Activated T-helper 2 cell treated with anti-CD3 and anti-CD28 coated beads, Interferon-gamma antibody, Interleukin-2, Interleukin-4, amounts not matched to agents 10 μg/mL and 5 μg/mL and 100 μg/mL, durations not matched to agents 14 hours and 24 hours and 36 hours (primary cell): ENCODE measurements at regions not wholly inside any gene's neighbourhood (a gene's known extent, or its start where the extent isn't known, plus 50 kb on each side); places are given as distances from the start of the nearest gene placed in this dataset.

Experiments used
- DNase-seq: peaks from one replicate; pipeline ENCODE4 v3.0.0; 2021; ENCODE audit warnings: low spot score
- H3K27ac Mint-ChIP-seq: one replicate; pipeline ENCODE4 v1.8.0; 2021; ENCODE audit warnings: mixed read lengths
- H3K27me3 Mint-ChIP-seq: one replicate; pipeline ENCODE4 v1.8.0; 2021; ENCODE audit warnings: low read depth, mixed read lengths
- H3K36me3 Mint-ChIP-seq: one replicate; pipeline ENCODE4 v1.8.0; 2021; ENCODE audit warnings: low read depth, mixed read lengths
- H3K4me1 Mint-ChIP-seq: one replicate; pipeline ENCODE4 v1.8.0; 2021; ENCODE audit warnings: low read depth, mixed read lengths
- H3K4me3 Mint-ChIP-seq: one replicate; pipeline ENCODE4 v1.8.0; 2021; ENCODE audit warnings: low read depth, mild to moderate bottlenecking, moderate library complexity, mixed read lengths
- H3K9me3 Mint-ChIP-seq: one replicate; pipeline ENCODE4 v1.8.0; 2021; ENCODE audit warnings: mixed read lengths
- intact Hi-C: fragments of 100-400 bp; cut with micrococcal nuclease; formaldehyde crosslinking; loops from one replicate; pipeline ENCODE4 v1.15.1; 2023

DNA sequence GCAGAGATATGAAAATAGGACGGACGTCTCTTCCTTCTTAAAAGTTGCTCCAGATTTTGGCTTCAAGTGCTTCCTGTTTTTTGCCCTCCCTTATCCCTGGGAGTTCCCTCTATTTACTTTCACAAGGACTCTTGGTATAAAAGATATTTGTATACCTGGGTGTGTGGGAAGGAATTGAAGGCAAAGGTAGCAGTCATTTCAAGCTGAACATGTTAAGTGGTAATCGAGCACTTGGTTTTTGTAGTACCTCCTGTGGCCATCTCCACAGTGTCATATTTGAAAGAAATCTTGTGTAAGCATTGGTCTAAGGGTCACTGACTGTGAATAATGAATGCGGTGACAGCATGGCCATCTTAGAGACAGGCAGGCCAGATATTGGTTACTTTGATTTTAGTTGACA lies 593.6 kb downstream of the MTRR start:
- no peak for DNase-seq
- peaks cover 4% of the 10 kb centered on the region for H3K4me1 Mint-ChIP-seq
- no peaks in the 10 kb centered on the region for H3K36me3 Mint-ChIP-seq
- no peak overlapping the region for H3K4me3 Mint-ChIP-seq
- H3K9me3 Mint-ChIP-seq, result peaks cover 9% of the 10 kb centered on the region
- no peak overlapping the region for H3K27ac Mint-ChIP-seq
- intact Hi-C loops, result no loop called here
- H3K27me3 Mint-ChIP-seq, result no peaks in the 10 kb centered on the region

DNA sequence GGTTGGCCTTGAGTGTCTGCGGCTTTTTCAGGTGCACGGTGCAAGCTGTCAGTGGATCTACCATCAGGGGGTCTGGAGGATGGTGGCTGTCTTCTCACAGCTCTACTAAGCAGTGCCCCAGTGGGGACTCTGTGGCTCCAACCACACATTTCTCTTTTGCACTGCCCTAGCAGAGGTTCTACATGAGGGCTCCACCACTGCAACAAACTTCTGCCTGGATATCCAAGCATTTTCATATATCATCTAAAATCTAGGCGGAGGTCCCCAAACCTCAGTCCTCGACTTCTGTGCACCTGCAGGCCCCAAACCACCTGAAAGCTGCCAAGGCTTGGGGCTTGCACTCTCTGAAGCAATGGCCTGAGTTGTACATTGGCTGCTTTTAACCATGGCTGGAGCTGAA lies 601.5 kb downstream of the MTRR start:
- Mint-ChIP-seq H3K36me3 (no peaks in the 10 kb centered on the region), H3K4me1 (no peaks in the 10 kb centered on the region), H3K27ac (no peak overlapping the region), H3K27me3 (no peaks in the 10 kb centered on the region), H3K9me3 (peaks cover 35% of the 10 kb centered on the region), H3K4me3 (no peak overlapping the region)
- no peak for DNase-seq
- intact Hi-C loops, result no loop called here

DNA sequence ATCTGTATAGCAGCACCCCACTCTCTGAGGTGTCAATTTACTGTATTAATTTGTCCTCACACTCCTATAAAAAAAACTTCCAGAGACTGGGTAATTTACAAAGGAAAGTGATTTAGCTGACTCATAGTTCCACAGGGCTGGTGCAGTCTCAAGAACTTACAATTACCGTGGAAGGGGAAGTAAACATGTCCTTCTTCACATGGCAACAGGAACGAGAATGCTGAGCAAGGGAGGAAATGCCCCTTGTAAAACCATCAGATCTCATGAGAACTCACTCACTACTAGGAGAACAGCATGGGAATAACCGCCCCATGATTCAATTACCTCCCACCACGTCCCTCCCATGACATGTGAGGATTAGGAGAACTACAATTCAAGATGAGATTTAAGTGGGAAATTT lies 602.6 kb downstream of the MTRR start:
- peaks cover 44% of the 10 kb centered on the region for H3K9me3 Mint-ChIP-seq
- no peak overlapping the region for H3K4me3 Mint-ChIP-seq
- H3K27ac Mint-ChIP-seq, result no peak overlapping the region
- no peaks in the 10 kb centered on the region for H3K36me3 Mint-ChIP-seq
- H3K4me1 Mint-ChIP-seq, result no peaks in the 10 kb centered on the region
- no peak for DNase-seq
- H3K27me3 Mint-ChIP-seq, result no peaks in the 10 kb centered on the region
- intact Hi-C loops, result no loop called here

DNA sequence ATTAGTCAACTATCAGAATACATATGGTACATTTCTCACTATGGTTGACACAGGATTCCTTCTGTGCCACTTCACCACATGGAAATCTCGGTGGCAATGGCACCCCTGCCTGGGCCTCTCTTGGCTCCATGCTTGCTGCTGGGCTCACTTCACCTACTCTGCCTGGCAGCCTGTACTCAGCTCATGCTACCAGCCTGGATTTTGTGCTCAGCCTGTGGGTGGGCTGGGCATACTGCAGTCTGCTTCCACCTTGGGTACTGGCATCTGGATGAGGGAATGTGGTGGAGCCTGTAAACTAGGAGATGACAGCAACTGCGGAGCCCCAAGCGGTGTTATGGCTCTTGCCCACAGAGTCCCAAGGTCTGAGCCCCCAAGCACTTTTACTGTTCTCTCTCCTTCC lies 604.1 kb downstream of the MTRR start:
- Mint-ChIP-seq H3K27me3 (no peaks in the 10 kb centered on the region), H3K27ac (no peak overlapping the region), H3K4me3 (no peak overlapping the region), H3K9me3 (peaks cover 47% of the 10 kb centered on the region), H3K4me1 (no peaks in the 10 kb centered on the region), H3K36me3 (no peaks in the 10 kb centered on the region)
- intact Hi-C loops, result no loop called here
- DNase-seq, result no peak

DNA sequence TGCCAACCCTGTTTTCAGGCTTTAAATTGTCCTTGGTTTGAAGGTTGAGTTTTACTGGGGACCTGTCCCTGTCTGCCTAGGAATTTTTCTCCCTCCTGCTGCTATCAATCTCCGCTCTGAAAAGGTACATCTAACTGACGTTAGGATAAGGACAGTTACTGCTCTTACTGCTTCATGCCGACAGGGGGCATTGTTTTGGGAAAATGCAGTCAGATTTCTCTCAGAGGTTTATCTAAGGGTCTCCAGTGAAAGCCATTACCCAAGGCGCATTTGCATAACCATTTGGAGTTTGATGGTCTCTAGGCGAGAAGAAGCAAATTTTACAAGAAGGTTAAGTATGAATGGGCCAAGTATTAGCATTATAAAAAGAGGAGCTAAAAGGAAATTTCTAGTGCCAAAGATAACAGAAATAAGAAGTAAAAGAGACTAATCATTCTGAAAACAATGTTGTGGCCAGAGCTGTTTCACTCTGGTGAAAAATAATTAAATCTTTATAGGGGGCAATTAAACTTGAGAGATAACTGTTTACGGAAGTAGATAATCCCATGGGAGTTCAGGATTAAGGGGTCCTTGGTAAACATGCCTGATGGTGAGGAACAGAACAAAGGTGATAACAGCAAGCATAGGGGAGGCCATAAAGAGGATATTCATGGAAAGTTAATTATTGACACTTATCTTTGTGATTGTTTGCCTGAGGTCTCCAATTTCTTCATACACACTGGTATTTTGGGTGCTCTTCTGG lies 605.0 kb downstream of the MTRR start:
- Mint-ChIP-seq H3K9me3 (peaks cover 43% of the 10 kb centered on the region), H3K4me1 (no peaks in the 10 kb centered on the region), H3K27ac (no peak overlapping the region), H3K36me3 (no peaks in the 10 kb centered on the region), H3K4me3 (no peak overlapping the region), H3K27me3 (no peaks in the 10 kb centered on the region)
- no peak for DNase-seq
- intact Hi-C loops, result no loop called here

DNA sequence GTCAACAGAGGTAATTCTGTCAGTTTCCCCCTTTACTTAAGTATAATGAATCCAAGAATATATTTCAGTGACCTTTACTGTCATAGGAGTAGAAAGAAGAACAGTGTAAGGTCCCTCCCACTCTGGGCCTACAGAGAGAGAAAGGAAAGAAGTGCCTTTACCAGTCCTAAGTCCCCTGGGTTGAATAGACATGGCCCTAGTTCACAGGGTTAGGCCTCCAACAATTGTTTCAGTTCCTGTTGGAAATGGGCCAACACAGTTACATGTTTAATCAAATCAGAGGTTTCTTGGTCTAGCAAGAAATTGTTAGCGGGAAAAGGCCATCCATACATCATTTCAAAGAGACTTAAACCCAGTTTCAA lies 605.6 kb downstream of the MTRR start:
- Mint-ChIP-seq H3K27ac (no peak overlapping the region), H3K9me3 (peaks cover 42% of the 10 kb centered on the region), H3K27me3 (no peaks in the 10 kb centered on the region), H3K4me1 (no peaks in the 10 kb centered on the region), H3K4me3 (no peak overlapping the region), H3K36me3 (no peaks in the 10 kb centered on the region)
- intact Hi-C loops, result no loop called here
- no peak for DNase-seq

DNA sequence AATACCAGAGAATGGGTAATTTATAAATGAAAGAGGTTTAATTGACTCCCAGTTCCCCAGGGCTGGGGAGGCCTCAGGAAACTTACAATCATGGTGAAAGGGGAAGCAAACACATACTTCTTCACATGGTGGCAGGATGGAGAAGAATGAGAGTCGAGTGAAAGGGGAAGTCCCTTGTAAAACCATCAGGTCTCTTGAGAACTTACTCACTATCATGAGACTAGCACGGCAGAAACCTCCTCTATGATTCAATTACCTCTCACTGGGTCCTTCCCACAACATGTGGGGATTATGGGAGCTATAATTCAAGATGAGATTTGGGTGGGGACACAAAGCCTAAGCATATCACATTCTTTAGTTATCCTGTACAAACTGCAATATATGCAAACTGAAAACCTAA lies 609.4 kb downstream of the MTRR start:
- Mint-ChIP-seq H3K27ac (no peak overlapping the region), H3K4me1 (no peaks in the 10 kb centered on the region), H3K9me3 (peaks cover 23% of the 10 kb centered on the region), H3K27me3 (no peaks in the 10 kb centered on the region), H3K4me3 (no peak overlapping the region), H3K36me3 (no peaks in the 10 kb centered on the region)
- intact Hi-C loops, result no loop called here
- DNase-seq, result no peak

DNA sequence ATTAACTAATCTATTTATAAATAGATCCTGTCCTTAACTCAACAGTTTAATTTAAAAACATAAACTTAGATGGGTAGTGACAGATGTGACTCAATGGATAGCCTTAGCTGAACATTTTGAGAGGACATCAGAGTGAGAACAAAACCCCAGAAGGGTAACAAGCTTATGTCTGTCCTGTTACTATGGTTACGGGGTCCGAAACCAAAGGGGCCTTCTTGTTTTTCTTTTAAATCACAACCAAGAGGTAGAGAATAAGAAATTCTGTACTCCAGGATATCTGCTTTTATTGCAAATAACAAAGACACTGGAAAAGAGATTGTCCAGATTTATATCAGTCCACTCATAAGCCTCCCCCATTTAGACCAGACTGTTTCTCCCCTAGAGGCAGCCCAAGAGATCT lies 612.1 kb downstream of the MTRR start:
- no peak overlapping the region for H3K27ac Mint-ChIP-seq
- H3K4me1 Mint-ChIP-seq, result no peaks in the 10 kb centered on the region
- peaks cover 13% of the 10 kb centered on the region for H3K9me3 Mint-ChIP-seq
- H3K4me3 Mint-ChIP-seq, result no peak overlapping the region
- no peaks in the 10 kb centered on the region for H3K36me3 Mint-ChIP-seq
- H3K27me3 Mint-ChIP-seq, result no peaks in the 10 kb centered on the region
- DNase-seq, result no peak
- intact Hi-C loops, result no loop called here

DNA sequence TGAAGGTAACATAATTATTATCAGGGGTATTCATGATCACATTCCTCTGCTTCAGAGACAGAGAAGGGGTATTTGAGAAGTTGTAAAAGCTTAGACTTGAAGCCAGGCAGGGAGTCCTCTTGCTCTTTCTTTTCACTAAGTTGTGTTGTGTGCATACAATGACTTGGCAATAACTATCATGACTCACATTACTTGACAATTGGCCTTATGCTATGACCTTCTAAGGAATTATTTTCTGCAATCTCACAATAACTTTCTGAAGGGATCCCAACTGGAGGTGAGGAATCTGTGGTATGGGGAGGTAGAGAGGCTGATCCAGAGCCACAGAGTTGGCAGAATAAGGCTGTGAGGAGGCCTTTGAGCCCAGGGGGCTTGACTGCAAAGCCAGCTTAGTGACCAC lies 622.3 kb downstream of the MTRR start:
- H3K27ac Mint-ChIP-seq, result no peak overlapping the region
- H3K4me1 Mint-ChIP-seq, result no peaks in the 10 kb centered on the region
- H3K27me3 Mint-ChIP-seq, result no peaks in the 10 kb centered on the region
- no peaks in the 10 kb centered on the region for H3K36me3 Mint-ChIP-seq
- H3K4me3 Mint-ChIP-seq, result no peak overlapping the region
- DNase-seq, result no peak
- peaks cover 35% of the 10 kb centered on the region for H3K9me3 Mint-ChIP-seq
- intact Hi-C loops, result no loop called here

DNA sequence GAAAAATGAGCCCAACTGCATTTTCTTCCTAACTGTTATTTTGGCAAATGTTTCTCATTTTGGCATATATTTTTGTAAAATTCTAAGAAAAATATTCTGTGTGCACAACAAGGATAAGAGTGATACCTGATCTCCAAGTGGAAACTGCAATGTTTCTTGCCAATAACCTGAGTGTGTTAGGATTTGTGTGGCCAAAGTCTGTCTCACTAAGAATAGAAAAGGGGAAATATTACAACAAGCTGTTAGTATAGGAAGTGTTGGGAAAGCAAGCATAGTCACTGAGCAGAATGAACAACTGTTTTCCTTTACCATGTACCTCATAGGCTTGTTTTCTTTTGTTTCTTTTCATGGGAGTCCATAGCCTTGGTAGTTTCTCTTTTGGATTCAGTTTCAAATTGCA lies 624.2 kb downstream of the MTRR start:
- no peak overlapping the region for H3K27ac Mint-ChIP-seq
- DNase-seq, result no peak
- no peaks in the 10 kb centered on the region for H3K4me1 Mint-ChIP-seq
- H3K27me3 Mint-ChIP-seq, result no peaks in the 10 kb centered on the region
- H3K9me3 Mint-ChIP-seq, result peaks cover 48% of the 10 kb centered on the region
- H3K4me3 Mint-ChIP-seq, result no peak overlapping the region
- intact Hi-C loops, result no loop called here
- H3K36me3 Mint-ChIP-seq, result no peaks in the 10 kb centered on the region

DNA sequence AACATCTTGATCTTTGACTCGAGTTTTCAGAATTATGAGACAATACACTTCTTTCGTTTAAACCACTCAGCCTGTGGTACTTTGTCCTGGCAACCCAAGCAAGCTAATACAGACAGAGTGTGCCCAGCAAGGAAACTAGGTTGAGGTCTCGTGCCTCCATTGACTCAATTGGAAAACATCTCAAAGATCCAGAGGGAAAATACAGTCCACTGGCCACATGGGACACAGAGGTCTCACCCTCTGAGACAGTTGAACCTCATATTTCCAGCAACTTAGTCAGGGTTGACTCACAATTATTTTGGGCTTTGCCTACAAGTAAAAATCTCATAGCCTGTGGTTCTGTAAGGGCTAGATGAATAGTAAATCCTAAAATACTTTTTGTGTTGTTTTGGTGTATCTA lies 631.5 kb downstream of the MTRR start:
- H3K36me3 Mint-ChIP-seq, result no peaks in the 10 kb centered on the region

DNA sequence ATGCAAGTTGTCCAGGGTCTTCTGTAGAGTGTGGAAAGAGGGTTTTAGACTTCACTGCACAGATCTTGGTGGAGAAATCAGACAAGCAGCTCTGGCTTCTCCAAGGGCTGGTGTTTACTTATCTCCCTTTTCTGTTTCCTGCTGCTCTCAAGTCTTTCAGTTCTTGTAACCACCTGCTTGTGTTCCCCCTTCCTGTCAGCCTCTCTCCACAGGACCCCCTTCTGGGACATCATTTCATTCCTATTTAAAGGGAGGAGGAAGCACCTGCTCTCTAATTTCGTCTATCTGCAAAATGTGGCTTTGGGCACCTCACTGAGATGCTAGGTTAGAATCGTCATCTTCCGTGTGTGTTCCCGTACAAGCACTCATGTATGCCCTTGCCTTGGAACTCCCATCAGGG lies 636.2 kb downstream of the MTRR start:
- no peaks in the 10 kb centered on the region for H3K36me3 Mint-ChIP-seq
- peaks cover 22% of the 10 kb centered on the region for H3K9me3 Mint-ChIP-seq
- H3K27ac Mint-ChIP-seq, result no peak overlapping the region
- H3K4me1 Mint-ChIP-seq, result no peaks in the 10 kb centered on the region
- H3K4me3 Mint-ChIP-seq, result no peak overlapping the region
- intact Hi-C loops, result no loop called here
- H3K27me3 Mint-ChIP-seq, result no peaks in the 10 kb centered on the region
- DNase-seq, result no peak

More for the DNA sequence above, 631.5 kb downstream of the MTRR start:
- Mint-ChIP-seq H3K27me3 (no peaks in the 10 kb centered on the region), H3K27ac (no peak overlapping the region), H3K9me3 (peaks cover 48% of the 10 kb centered on the region), H3K4me1 (no peaks in the 10 kb centered on the region), H3K4me3 (no peak overlapping the region)
- DNase-seq, result no peak
- intact Hi-C loops, result no loop called here

DNA sequence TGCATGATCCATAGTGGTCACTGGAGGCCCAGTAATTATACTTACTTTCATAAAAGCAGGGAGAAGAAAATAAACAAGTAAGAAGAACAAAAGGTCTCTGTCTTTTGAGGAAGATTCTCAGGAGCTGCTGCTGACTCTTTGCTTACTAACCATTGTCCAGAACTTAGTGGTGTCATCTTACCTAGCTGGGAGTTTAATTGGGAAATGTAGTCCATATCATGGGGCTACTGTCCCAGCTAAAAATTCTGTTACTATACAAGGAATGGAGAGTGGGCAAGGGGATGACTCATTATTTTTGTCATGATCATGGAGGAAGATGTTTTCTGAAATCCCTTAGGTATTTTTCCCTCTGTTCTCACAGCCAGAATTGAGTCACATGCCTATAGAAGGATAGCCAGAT lies 639.3 kb downstream of the MTRR start:
- intact Hi-C loops, result no loop called here

DNA sequence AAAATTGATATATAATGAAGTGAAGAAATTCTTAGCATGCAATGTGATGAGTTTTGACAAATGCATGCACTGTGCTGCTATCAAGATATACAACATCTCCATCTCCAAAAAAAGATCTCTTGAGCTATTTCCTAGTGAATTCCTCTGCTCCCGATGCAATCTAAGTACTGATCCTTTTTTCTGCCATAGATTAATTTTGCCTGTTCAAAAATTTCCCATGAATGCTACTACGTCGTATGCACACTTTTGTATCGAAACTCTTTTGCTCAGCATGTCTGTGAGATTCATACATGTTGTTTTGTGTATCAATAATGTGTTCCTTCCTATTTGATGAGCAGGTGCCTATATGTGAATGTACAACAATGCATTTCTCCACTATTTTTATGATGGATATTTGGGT lies 647.4 kb downstream of the MTRR start:
- Mint-ChIP-seq H3K27ac (no peak overlapping the region), H3K4me1 (no peaks in the 10 kb centered on the region), H3K36me3 (no peaks in the 10 kb centered on the region), H3K9me3 (peaks cover 23% of the 10 kb centered on the region), H3K27me3 (no peaks in the 10 kb centered on the region), H3K4me3 (no peak overlapping the region)
- intact Hi-C loops, result no loop called here
- DNase-seq, result no peak

More for the DNA sequence above, 639.3 kb downstream of the MTRR start:
- Mint-ChIP-seq H3K9me3 (peaks cover 9% of the 10 kb centered on the region), H3K4me1 (no peaks in the 10 kb centered on the region), H3K27me3 (no peaks in the 10 kb centered on the region), H3K4me3 (no peak overlapping the region), H3K27ac (no peak overlapping the region), H3K36me3 (no peaks in the 10 kb centered on the region)
- DNase-seq, result no peak
